GM23338 (cell line): ENCODE measurements at regions not wholly inside any gene's neighbourhood (a gene's known extent, or its start where the extent isn't known, plus 50 kb on each side); places are given as distances from the start of the nearest gene placed in this dataset.
A peak's percentile ranks its signal among the peaks of the same experiment; 100 is the strongest.

Source experiments
- ATAC-seq: fragments of 200-7000 bp; cut with Tn5 transposase; 3 replicates; pipeline ENCODE4 v1.9.1; 2020
- DNase-seq: peaks from one replicate; pipeline ENCODE4 v3.0.0-alpha.2; 2015; ENCODE audit warnings: low spot score
- H2AFZ ChIP-seq: fragments of 200-600 bp; sonication (generic); 2 replicates; pipeline ENCODE4 v1.8.0; 2016; ENCODE audit warnings: antibody characterized with exemption, mild to moderate bottlenecking, moderate library complexity
- H3F3A ChIP-seq: fragments of 200-600 bp; sonication (generic); replicated peaks from 2 replicates; pipeline ENCODE4 v1.8.0; 2017; ENCODE audit warnings: antibody characterized with exemption, mixed run types, low read depth
- H3K27ac ChIP-seq: fragments of 200-600 bp; sonication (generic); 2 replicates; pipeline ENCODE4 v1.6.1; 2016; ENCODE audit warnings: low read depth
- H3K27me3 ChIP-seq: fragments of 200-600 bp; sonication (generic); 2 replicates; pipeline ENCODE4 v1.8.0; 2016; ENCODE audit warnings: mild to moderate bottlenecking, mixed run types, moderate library complexity; ENCODE audit not compliant: insufficient read depth
- H3K36me3 ChIP-seq: fragments of 200-600 bp; sonication (generic); 2 replicates; pipeline ENCODE4 v1.8.0; 2016; ENCODE audit warnings: mild to moderate bottlenecking; ENCODE audit not compliant: insufficient read depth
- H3K4me1 ChIP-seq: fragments of 200-600 bp; sonication (generic); 2 replicates; pipeline ENCODE4 v1.8.0; 2016; ENCODE audit warnings: mild to moderate bottlenecking, moderate library complexity; ENCODE audit not compliant: insufficient read depth
- H3K4me2 ChIP-seq: fragments of 200-600 bp; sonication (generic); 2 replicates; pipeline ENCODE4 v1.7.1; 2017; ENCODE audit warnings: mixed run types
- H3K4me3 ChIP-seq: fragments of 200-600 bp; sonication (generic); 2 replicates; pipeline ENCODE4 v1.6.1; 2016; ENCODE audit warnings: mixed run types
- H3K79me2 ChIP-seq: fragments of 200-600 bp; sonication (generic); replicated peaks from 2 replicates; pipeline ENCODE4 v1.8.0; 2017; ENCODE audit warnings: mild to moderate bottlenecking; ENCODE audit not compliant: insufficient read depth
- H3K9me2 ChIP-seq: fragments of 200-600 bp; sonication (generic); 2 replicates; pipeline ENCODE4 v1.8.0; 2017; ENCODE audit not compliant: insufficient read depth
- H4K20me1 ChIP-seq: fragments of 200-600 bp; sonication (generic); replicated peaks from 2 replicates; pipeline ENCODE4 v1.8.0; 2017; ENCODE audit warnings: mild to moderate bottlenecking; ENCODE audit not compliant: insufficient read depth
- H3K27ac Mint-ChIP-seq: 2 replicates; pipeline ENCODE4 v1.8.0; 2020; ENCODE audit warnings: inconsistent platforms, mild to moderate bottlenecking, moderate library complexity, mixed read lengths
- H3K27me3 Mint-ChIP-seq: 3 replicates; pipeline ENCODE4 v1.8.0; 2022; ENCODE audit warnings: low read depth, mild to moderate bottlenecking, moderate library complexity, mixed read lengths, inconsistent platforms; ENCODE audit not compliant: insufficient read depth, poor library complexity
- H3K36me3 Mint-ChIP-seq: 3 replicates; pipeline ENCODE4 v1.8.0; 2021; ENCODE audit warnings: low read depth, mild to moderate bottlenecking, inconsistent platforms, moderate library complexity, mixed read lengths
- H3K4me1 Mint-ChIP-seq: 3 replicates; pipeline ENCODE4 v1.8.0; 2020; ENCODE audit warnings: mild to moderate bottlenecking, inconsistent platforms, mixed read lengths
- H3K4me3 Mint-ChIP-seq: 3 replicates; pipeline ENCODE4 v1.8.0; 2021; ENCODE audit warnings: moderate library complexity, mild to moderate bottlenecking, inconsistent platforms, mixed read lengths
- H3K9me3 Mint-ChIP-seq: 3 replicates; pipeline ENCODE4 v1.8.0; 2020; ENCODE audit warnings: moderate library complexity, mild to moderate bottlenecking, inconsistent platforms, mixed read lengths
- CREB1 ChIP-seq: fragments of 250-450 bp; sonication (Bioruptor Pico); IDR thresholded peaks from 2 replicates; pipeline ENCODE4 v1.5.0; 2020; ENCODE audit warnings: low read depth, mild to moderate bottlenecking, moderate library complexity
- EZH2 ChIP-seq: fragments of 200-600 bp; sonication (generic); IDR thresholded peaks from one replicate; pipeline ENCODE4 v1.8.0; 2017; ENCODE audit warnings: antibody characterized with exemption, mild to moderate bottlenecking, low read depth; ENCODE audit not compliant: unreplicated experiment
- EZH2phosphoT487 ChIP-seq: fragments of 200-600 bp; sonication (generic); IDR thresholded peaks from one replicate; pipeline ENCODE4 v1.8.1; 2018; ENCODE audit warnings: antibody characterized with exemption; ENCODE audit not compliant: unreplicated experiment
- JUNB ChIP-seq: IDR thresholded peaks from one replicate; pipeline ENCODE4 v1.6.1; 2016; ENCODE audit warnings: antibody characterized with exemption; ENCODE audit not compliant: unreplicated experiment
- NANOG ChIP-seq: IDR thresholded peaks from 2 replicates; pipeline ENCODE4 v1.6.1; 2016; ENCODE audit warnings: antibody characterized with exemption, borderline replicate concordance
- POLR2AphosphoS5 ChIP-seq: IDR thresholded peaks from 2 replicates; pipeline ENCODE4 v1.6.1; 2016; ENCODE audit warnings: antibody characterized with exemption, low read depth
- STAT1 ChIP-seq: IDR thresholded peaks from one replicate; pipeline ENCODE4 v1.6.1; 2016; ENCODE audit warnings: antibody characterized with exemption; ENCODE audit not compliant: unreplicated experiment
- ZNF114 ChIP-seq: fragments of 250-450 bp; sonication (Bioruptor Pico); IDR thresholded peaks from 2 replicates; pipeline ENCODE4 v1.5.0; 2020; ENCODE audit warnings: mild to moderate bottlenecking, moderate library complexity
- ZNF331 ChIP-seq: fragments of 250-450 bp; sonication (Bioruptor Pico); IDR thresholded peaks from 2 replicates; pipeline ENCODE4 v1.5.0; 2020; ENCODE audit warnings: low read depth, mild to moderate bottlenecking, moderate library complexity
- TF ChIP-seq, protein P1 (sequence below), 2 experiments: fragments of 200-600 bp in 1 of 2; sonication (generic) in 1 of 2; conservative IDR thresholded peaks; 2 replicates each; pipeline versions ENCODE4 v1.5.1 to v1.6.1; 2016 to 2017; ENCODE audit warnings: antibody characterized with exemption in 2 of 2, low read depth in 2 of 2, mild to moderate bottlenecking in 2 of 2, moderate library complexity in 1 of 2
- TF ChIP-seq, protein P2 (sequence below): IDR thresholded peaks from one replicate; pipeline ENCODE4 v1.6.1; 2018; ENCODE audit warnings: antibody characterized with exemption; ENCODE audit not compliant: unreplicated experiment

DNA sequence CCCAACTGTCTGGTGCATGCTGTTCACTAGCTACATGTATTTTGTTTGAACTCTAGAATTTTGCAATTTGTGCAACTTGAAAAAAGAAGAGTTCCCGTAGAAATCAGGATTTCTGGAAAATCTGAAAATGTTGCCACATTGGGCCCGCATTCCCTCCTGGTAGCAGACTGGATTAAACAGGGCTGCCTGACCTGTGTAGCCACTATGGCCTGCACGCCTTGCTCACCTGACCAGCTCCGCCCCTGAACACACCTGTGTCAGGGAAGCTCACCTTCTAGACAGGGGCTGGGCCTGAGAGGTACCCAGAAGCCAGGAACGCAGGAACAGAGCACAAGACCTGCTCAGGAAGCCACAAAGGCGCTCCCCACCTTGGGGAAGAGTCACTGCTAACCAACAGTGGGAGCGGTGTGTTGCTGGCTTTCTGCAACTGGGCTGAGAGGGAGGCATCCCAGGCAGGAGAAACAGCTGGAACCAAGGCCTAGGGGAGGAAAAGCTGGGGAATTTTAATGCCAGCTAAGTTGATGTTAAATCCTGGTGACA, 106.5 kb downstream of the UQCRFS1 start (continued):
- TF ChIP-seq, protein P1, sequence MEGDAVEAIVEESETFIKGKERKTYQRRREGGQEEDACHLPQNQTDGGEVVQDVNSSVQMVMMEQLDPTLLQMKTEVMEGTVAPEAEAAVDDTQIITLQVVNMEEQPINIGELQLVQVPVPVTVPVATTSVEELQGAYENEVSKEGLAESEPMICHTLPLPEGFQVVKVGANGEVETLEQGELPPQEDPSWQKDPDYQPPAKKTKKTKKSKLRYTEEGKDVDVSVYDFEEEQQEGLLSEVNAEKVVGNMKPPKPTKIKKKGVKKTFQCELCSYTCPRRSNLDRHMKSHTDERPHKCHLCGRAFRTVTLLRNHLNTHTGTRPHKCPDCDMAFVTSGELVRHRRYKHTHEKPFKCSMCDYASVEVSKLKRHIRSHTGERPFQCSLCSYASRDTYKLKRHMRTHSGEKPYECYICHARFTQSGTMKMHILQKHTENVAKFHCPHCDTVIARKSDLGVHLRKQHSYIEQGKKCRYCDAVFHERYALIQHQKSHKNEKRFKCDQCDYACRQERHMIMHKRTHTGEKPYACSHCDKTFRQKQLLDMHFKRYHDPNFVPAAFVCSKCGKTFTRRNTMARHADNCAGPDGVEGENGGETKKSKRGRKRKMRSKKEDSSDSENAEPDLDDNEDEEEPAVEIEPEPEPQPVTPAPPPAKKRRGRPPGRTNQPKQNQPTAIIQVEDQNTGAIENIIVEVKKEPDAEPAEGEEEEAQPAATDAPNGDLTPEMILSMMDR (conservative IDR thresholded peaks at IDR 0.05; ENCODE audit: low read depth in 2 of 2), result no peak
- no peak for TF ChIP-seq ZNF331 (CRISPR knock-in tag)
- TF ChIP-seq EZH2, result no peak
- no peak for TF ChIP-seq POLR2AphosphoS5
- TF ChIP-seq, protein P2, sequence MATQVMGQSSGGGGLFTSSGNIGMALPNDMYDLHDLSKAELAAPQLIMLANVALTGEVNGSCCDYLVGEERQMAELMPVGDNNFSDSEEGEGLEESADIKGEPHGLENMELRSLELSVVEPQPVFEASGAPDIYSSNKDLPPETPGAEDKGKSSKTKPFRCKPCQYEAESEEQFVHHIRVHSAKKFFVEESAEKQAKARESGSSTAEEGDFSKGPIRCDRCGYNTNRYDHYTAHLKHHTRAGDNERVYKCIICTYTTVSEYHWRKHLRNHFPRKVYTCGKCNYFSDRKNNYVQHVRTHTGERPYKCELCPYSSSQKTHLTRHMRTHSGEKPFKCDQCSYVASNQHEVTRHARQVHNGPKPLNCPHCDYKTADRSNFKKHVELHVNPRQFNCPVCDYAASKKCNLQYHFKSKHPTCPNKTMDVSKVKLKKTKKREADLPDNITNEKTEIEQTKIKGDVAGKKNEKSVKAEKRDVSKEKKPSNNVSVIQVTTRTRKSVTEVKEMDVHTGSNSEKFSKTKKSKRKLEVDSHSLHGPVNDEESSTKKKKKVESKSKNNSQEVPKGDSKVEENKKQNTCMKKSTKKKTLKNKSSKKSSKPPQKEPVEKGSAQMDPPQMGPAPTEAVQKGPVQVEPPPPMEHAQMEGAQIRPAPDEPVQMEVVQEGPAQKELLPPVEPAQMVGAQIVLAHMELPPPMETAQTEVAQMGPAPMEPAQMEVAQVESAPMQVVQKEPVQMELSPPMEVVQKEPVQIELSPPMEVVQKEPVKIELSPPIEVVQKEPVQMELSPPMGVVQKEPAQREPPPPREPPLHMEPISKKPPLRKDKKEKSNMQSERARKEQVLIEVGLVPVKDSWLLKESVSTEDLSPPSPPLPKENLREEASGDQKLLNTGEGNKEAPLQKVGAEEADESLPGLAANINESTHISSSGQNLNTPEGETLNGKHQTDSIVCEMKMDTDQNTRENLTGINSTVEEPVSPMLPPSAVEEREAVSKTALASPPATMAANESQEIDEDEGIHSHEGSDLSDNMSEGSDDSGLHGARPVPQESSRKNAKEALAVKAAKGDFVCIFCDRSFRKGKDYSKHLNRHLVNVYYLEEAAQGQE, result no peak
- TF ChIP-seq JUNB, result no peak
- TF ChIP-seq ZNF114 (CRISPR knock-in tag), result no peak
- no peak for TF ChIP-seq CREB1 (CRISPR knock-in tag)

DNA sequence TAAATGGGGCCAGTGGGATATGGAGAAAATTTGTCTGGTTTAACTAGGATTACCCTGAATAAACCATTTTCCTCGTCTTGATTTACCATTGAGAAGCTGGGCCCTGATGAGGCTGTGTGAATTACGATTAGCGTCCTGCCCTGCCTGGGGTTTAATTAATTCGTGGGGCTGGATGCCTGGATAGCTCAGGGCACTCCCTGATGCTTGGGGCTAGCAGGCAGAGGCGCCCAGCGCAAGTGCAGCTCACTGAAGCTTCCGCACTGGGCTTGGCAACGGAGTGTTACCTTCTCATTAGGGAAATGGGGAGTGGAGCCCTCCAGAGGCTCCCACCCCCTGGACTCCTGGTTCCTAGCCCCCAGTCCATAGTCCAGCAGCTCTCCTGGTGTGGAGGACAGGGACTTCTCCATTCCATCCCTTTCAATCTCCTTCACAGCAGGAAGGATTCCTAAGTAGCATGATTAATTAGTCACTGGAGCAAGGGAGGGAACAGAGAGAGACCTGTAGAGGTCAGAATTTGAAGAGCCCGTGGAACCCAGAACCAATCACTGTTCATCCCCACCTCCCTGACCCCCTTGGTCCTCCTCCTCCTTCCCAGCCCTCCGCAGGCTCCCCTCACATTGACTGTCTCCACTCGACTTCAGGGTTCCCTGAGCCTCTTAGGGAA, 107.2 kb downstream of the UQCRFS1 start:
- Mint-ChIP-seq H3K27me3 (peaks cover 6% of the 10 kb centered on the region), H3K4me1 (peaks cover 6% of the 10 kb centered on the region; the same call in 1 of the 3 replicates), H3K27ac (no peak overlapping the region), H3K9me3 (peaks cover 5% of the 10 kb centered on the region; the same call in 2 of the 3 replicates), H3K36me3 (no peaks in the 10 kb centered on the region; the same call in 2 of the 3 replicates), H3K4me3 (no peak overlapping the region)
- Histone ChIP-seq H3K4me3 (no peak overlapping the region), H3K27me3 (no peaks in the 10 kb centered on the region), H3K9me2 (peaks cover 11% of the 10 kb centered on the region; the same call in 1 of the 2 replicates), H3K79me2 (no peaks in the 10 kb centered on the region), H3K4me2 (no peak overlapping the region), H4K20me1 (no peaks in the 10 kb centered on the region), H3K4me1 (no peaks in the 10 kb centered on the region), H3F3A (0 out of 2 replicates have a peak, but pooled peaks cover 3% of the 10 kb centered on the region), H2AFZ (peak overlapping the region; percentile 56; the same call in 1 of the 2 replicates), H3K27ac (no peak overlapping the region), H3K36me3 (no peaks in the 10 kb centered on the region)
- ATAC-seq (peak; percentile 80), DNase-seq (peak; percentile 17)
- no peak for TF ChIP-seq POLR2AphosphoS5
- no peak for TF ChIP-seq CREB1 (CRISPR knock-in tag)
- TF ChIP-seq ZNF331 (CRISPR knock-in tag), result no peak
- TF ChIP-seq STAT1, result no peak
- TF ChIP-seq, protein P1 (conservative IDR thresholded peaks at IDR 0.05; ENCODE audit: low read depth in 2 of 2), result no peak
- no peak for TF ChIP-seq NANOG
- TF ChIP-seq EZH2phosphoT487, result no peak
